Neural crest cell (in vitro differentiated cells): ENCODE measurements at regions not wholly inside any gene's neighbourhood (a gene's known extent, or its start where the extent isn't known, plus 50 kb on each side); places are given as distances from the start of the nearest gene placed in this dataset.

Experiments used
- DNase-seq: peaks from one replicate; pipeline ENCODE4 v3.0.0; 2021; ENCODE audit warnings: low read depth, mixed read lengths, low spot score
- H3K27ac Mint-ChIP-seq: one replicate; pipeline ENCODE4 v1.8.0; 2021; ENCODE audit warnings: mild to moderate bottlenecking, mixed read lengths; ENCODE audit not compliant: unreplicated experiment
- H3K27me3 Mint-ChIP-seq: 2 replicates; pipeline ENCODE4 v1.8.0; 2021; ENCODE audit warnings: low read depth, mild to moderate bottlenecking, mixed read lengths
- H3K36me3 Mint-ChIP-seq: 2 replicates; pipeline ENCODE4 v1.8.0; 2021; ENCODE audit warnings: low read depth, mild to moderate bottlenecking, mixed read lengths
- H3K4me1 Mint-ChIP-seq: 2 replicates; pipeline ENCODE4 v1.8.0; 2021; ENCODE audit warnings: mixed read lengths
- H3K4me3 Mint-ChIP-seq: one replicate; pipeline ENCODE4 v1.8.0; 2021; ENCODE audit warnings: mild to moderate bottlenecking, mixed read lengths
- H3K9me3 Mint-ChIP-seq: 2 replicates; pipeline ENCODE4 v1.8.0; 2021; ENCODE audit warnings: mixed read lengths
- CTCF ChIP-seq: fragments of 200-600 bp; sonication (generic); conservative IDR thresholded peaks from 2 replicates; pipeline ENCODE4 v1.5.0; 2021; ENCODE audit warnings: antibody characterized with exemption, mild to moderate bottlenecking

GRCh38 chr1:38193040-38193439 lies 146.4 kb upstream of the POU3F1 start:
- no peak for DNase-seq
- no peak for TF ChIP-seq CTCF
- no peak overlapping the region for H3K4me3 Mint-ChIP-seq
- H3K9me3 Mint-ChIP-seq = no peaks in the 10 kb centered on the region
- H3K4me1 Mint-ChIP-seq = peaks cover 18% of the 10 kb centered on the region
- no peaks in the 10 kb centered on the region for H3K36me3 Mint-ChIP-seq
- no peak overlapping the region for H3K27ac Mint-ChIP-seq
- H3K27me3 Mint-ChIP-seq = no peaks in the 10 kb centered on the region

GRCh38 chr1:38191461-38191860 lies 144.9 kb upstream of the POU3F1 start:
- TF ChIP-seq CTCF = no peak
- H3K27ac Mint-ChIP-seq = no peak overlapping the region
- no peaks in the 10 kb centered on the region for H3K36me3 Mint-ChIP-seq
- no peak for DNase-seq
- H3K27me3 Mint-ChIP-seq = no peaks in the 10 kb centered on the region
- no peak overlapping the region for H3K4me3 Mint-ChIP-seq
- H3K4me1 Mint-ChIP-seq = peaks cover 18% of the 10 kb centered on the region
- no peaks in the 10 kb centered on the region for H3K9me3 Mint-ChIP-seq

GRCh38 chr1:38190983-38191382 lies 144.4 kb upstream of the POU3F1 start:
- DNase-seq = no peak
- H3K27ac Mint-ChIP-seq = peak overlapping the region; percentile 10
- no peaks in the 10 kb centered on the region for H3K27me3 Mint-ChIP-seq
- no peak overlapping the region for H3K4me3 Mint-ChIP-seq
- H3K9me3 Mint-ChIP-seq = no peaks in the 10 kb centered on the region
- peaks cover 18% of the 10 kb centered on the region for H3K4me1 Mint-ChIP-seq
- no peaks in the 10 kb centered on the region for H3K36me3 Mint-ChIP-seq
- no peak for TF ChIP-seq CTCF

- Mint-ChIP-seq H3K36me3 (no peaks in the 10 kb centered on the region), H3K27me3 (no peaks in the 10 kb centered on the region), H3K27ac (no peak overlapping the region), H3K4me1 (peaks cover 30% of the 10 kb centered on the region), H3K9me3 (peaks cover 2% of the 10 kb centered on the region), H3K4me3 (no peak overlapping the region)
- DNase-seq = no peak
- TF ChIP-seq CTCF = no peak
Observed at GRCh38 chr1:38187552-38187951, 141.0 kb upstream of the POU3F1 start.

- no peak for DNase-seq
- Mint-ChIP-seq H3K36me3 (no peaks in the 10 kb centered on the region), H3K4me3 (no peak overlapping the region), H3K27me3 (no peaks in the 10 kb centered on the region), H3K27ac (no peak overlapping the region), H3K9me3 (peaks cover 2% of the 10 kb centered on the region), H3K4me1 (peaks cover 27% of the 10 kb centered on the region)
- no peak for TF ChIP-seq CTCF
Observed at GRCh38 chr1:38186566-38186965, 140.0 kb upstream of the POU3F1 start.

GRCh38 chr1:38185913-38186312 lies 139.3 kb upstream of the POU3F1 start:
- H3K27me3 Mint-ChIP-seq = no peaks in the 10 kb centered on the region
- TF ChIP-seq CTCF = no peak
- peaks cover 4% of the 10 kb centered on the region for H3K9me3 Mint-ChIP-seq
- peaks cover 2% of the 10 kb centered on the region for H3K36me3 Mint-ChIP-seq
- DNase-seq = no peak
- H3K4me1 Mint-ChIP-seq = peaks cover 30% of the 10 kb centered on the region
- no peak overlapping the region for H3K4me3 Mint-ChIP-seq
- H3K27ac Mint-ChIP-seq = peak overlapping the region; percentile 32
